PC-3 (cell line): ENCODE measurements at regions not wholly inside any gene's neighbourhood (a gene's known extent, or its start where the extent isn't known, plus 50 kb on each side); places are given as distances from the start of the nearest gene placed in this dataset.

Source experiments
- ATAC-seq: fragments of 200-7000 bp; cut with Tn5 transposase; 2 replicates; pipeline ENCODE4 v1.9.1; 2020; ENCODE audit warnings: mild to moderate bottlenecking, moderate library complexity
- BruUV-seq: library from RNA; stranded (reverse); fragments of 400-500 nt; replicated peaks from 2 replicates; lab custom pipeline; 2021; lab: Mats Ljungman, UMichigan
- CTCF ChIA-PET: fragments of 300-600 bp; sonication (Branson Sonifier 250); formaldehyde crosslinking; loops from one replicate; lab custom pipeline; 2022; ENCODE audit warnings: antibody characterized with exemption; lab: Charles Lee
- POLR2A ChIA-PET: fragments of 300-600 bp; sonication (Branson Sonifier 250); formaldehyde crosslinking; loops from one replicate; lab custom pipeline; 2022; ENCODE audit warnings: antibody characterized with exemption; ENCODE audit not compliant: unreplicated experiment; lab: Charles Lee
- DNase-seq: peaks from one replicate; pipeline ENCODE4 v3.0.0-alpha.2; 2015
- H2AFZ ChIP-seq: fragments of 300-600 bp; sonication (generic); 2 replicates; pipeline ENCODE4 v1.6.0; 2016; ENCODE audit warnings: antibody characterized with exemption, low read length
- H3F3A ChIP-seq: fragments of 300-600 bp; sonication (generic); one replicate; pipeline ENCODE4 v1.6.0; 2017; ENCODE audit warnings: antibody characterized with exemption, low read length, control low read depth, mild to moderate bottlenecking; ENCODE audit not compliant: unreplicated experiment
- H3K27ac ChIP-seq: fragments of 300-600 bp; sonication (generic); 2 replicates; pipeline ENCODE4 v1.5.1; 2016; ENCODE audit warnings: mild to moderate bottlenecking, low read length
- H3K27me3 ChIP-seq: fragments of 300-600 bp; sonication (generic); 2 replicates; pipeline ENCODE4 v1.6.1; 2016; ENCODE audit warnings: low read length, mixed read lengths
- H3K36me3 ChIP-seq: fragments of 300-600 bp; sonication (generic); 2 replicates; pipeline ENCODE4 v1.6.1; 2016; ENCODE audit warnings: low read depth, mixed run types, low read length, mixed read lengths
- H3K4me1 ChIP-seq: fragments of 300-600 bp; sonication (generic); 2 replicates; pipeline ENCODE4 v1.5.1; 2016; ENCODE audit warnings: low read length; ENCODE audit not compliant: insufficient read depth
- H3K4me2 ChIP-seq: fragments of 300-600 bp; sonication (generic); 2 replicates; pipeline ENCODE4 v1.6.0; 2016; ENCODE audit warnings: low read length
- H3K4me3 ChIP-seq: fragments of 300-600 bp; sonication (generic); 2 replicates; pipeline ENCODE4 v1.5.1; 2016; ENCODE audit warnings: mild to moderate bottlenecking, low read length, mixed read lengths
- H3K79me2 ChIP-seq: fragments of 300-600 bp; sonication (generic); 2 replicates; pipeline ENCODE4 v1.6.1; 2017; ENCODE audit warnings: low read length, mixed read lengths
- H3K9ac ChIP-seq: fragments of 300-600 bp; sonication (generic); 2 replicates; pipeline ENCODE4 v1.6.0; 2016; ENCODE audit warnings: mild to moderate bottlenecking, low read length
- H3K9me2 ChIP-seq: fragments of 300-600 bp; sonication (generic); replicated peaks from 2 replicates; pipeline ENCODE4 v1.6.1; 2016; ENCODE audit warnings: mixed run types, low read length, mixed read lengths
- H3K9me3 ChIP-seq: fragments of 300-600 bp; sonication (generic); 2 replicates; pipeline ENCODE4 v1.6.1; 2016; ENCODE audit warnings: low read length, mixed read lengths
- H4K20me1 ChIP-seq: fragments of 300-600 bp; sonication (generic); 2 replicates; pipeline ENCODE4 v1.6.1; 2016; ENCODE audit warnings: low read length, mixed read lengths
- EZH2 ChIP-seq: fragments of 300-600 bp; sonication (generic); IDR thresholded peaks from one replicate; pipeline ENCODE4 v1.6.1; 2017; ENCODE audit warnings: antibody characterized with exemption, mild to moderate bottlenecking, low read length; ENCODE audit not compliant: unreplicated experiment
- EZH2phosphoT487 ChIP-seq: fragments of 300-600 bp; sonication (generic); IDR thresholded peaks from 2 replicates; pipeline ENCODE4 v1.6.1; 2018; ENCODE audit warnings: mild to moderate bottlenecking, antibody characterized with exemption, low read length, borderline replicate concordance
- intact Hi-C: fragments of 100-400 bp; cut with micrococcal nuclease; formaldehyde crosslinking; loops from 2 replicates; pipeline ENCODE4 v1.9.0; 2023
- TF ChIP-seq, protein P1 (sequence below): fragments of 300-600 bp; sonication (generic); conservative IDR thresholded peaks from 2 replicates; pipeline ENCODE4 v1.5.1; 2017; ENCODE audit warnings: antibody characterized with exemption, low read depth, mild to moderate bottlenecking, low read length

- H3K36me3 ChIP-seq, result no peaks in the 10 kb centered on the region
- BruUV-seq, result no TSS peak
- POLR2A ChIA-PET, result no interaction called here
These were observed 316.7 kb downstream of the FGFR2 start for GRCh38 chr10:121281576-121281975.

DNA sequence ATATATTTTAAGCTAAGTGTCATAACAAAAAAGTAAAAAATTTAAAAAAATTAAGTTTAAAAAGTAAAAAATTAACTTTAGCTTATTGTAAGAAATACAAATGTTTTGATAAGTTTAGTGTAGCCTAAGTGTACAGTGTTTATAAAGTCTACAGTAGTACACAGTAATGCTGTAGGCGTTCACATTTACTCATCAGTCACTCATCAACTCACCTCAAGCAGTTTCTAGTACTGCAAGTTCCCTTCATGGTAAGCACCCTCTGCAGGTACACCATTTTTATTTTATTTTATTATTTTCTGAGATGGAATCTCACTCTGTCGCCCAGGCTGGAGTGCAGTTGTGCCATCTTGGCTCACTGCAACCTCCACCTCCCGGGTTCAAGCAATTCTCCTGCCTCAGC is 316.0 kb downstream of the FGFR2 start:
- Histone ChIP-seq H2AFZ (no peak overlapping the region), H3K4me1 (no peaks in the 10 kb centered on the region), H3F3A (no peaks in the 10 kb centered on the region), H3K4me2 (no peak overlapping the region), H3K79me2 (no peaks in the 10 kb centered on the region), H4K20me1 (no peaks in the 10 kb centered on the region), H3K27me3 (peaks cover 3% of the 10 kb centered on the region; the same call in 1 of the 2 replicates), H3K27ac (no peak overlapping the region), H3K9ac (no peak overlapping the region), H3K9me2 (no peaks in the 10 kb centered on the region), H3K9me3 (no peaks in the 10 kb centered on the region), H3K36me3 (no peaks in the 10 kb centered on the region), H3K4me3 (no peak overlapping the region)
- no TSS peak for BruUV-seq
- ChIA-PET CTCF (no interaction called here), POLR2A (no interaction called here)
- no peak for ATAC-seq
- intact Hi-C loops, result no loop called here
- no peak for TF ChIP-seq EZH2phosphoT487
- no peak for TF ChIP-seq EZH2
- TF ChIP-seq, protein P1, sequence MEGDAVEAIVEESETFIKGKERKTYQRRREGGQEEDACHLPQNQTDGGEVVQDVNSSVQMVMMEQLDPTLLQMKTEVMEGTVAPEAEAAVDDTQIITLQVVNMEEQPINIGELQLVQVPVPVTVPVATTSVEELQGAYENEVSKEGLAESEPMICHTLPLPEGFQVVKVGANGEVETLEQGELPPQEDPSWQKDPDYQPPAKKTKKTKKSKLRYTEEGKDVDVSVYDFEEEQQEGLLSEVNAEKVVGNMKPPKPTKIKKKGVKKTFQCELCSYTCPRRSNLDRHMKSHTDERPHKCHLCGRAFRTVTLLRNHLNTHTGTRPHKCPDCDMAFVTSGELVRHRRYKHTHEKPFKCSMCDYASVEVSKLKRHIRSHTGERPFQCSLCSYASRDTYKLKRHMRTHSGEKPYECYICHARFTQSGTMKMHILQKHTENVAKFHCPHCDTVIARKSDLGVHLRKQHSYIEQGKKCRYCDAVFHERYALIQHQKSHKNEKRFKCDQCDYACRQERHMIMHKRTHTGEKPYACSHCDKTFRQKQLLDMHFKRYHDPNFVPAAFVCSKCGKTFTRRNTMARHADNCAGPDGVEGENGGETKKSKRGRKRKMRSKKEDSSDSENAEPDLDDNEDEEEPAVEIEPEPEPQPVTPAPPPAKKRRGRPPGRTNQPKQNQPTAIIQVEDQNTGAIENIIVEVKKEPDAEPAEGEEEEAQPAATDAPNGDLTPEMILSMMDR, result no peak
- no peak for DNase-seq

More at GRCh38 chr10:121281576-121281975, 316.7 kb downstream of the FGFR2 start:
- CTCF ChIA-PET, result no interaction called here
- Histone ChIP-seq H3K9me2 (no peaks in the 10 kb centered on the region), H3K4me1 (no peaks in the 10 kb centered on the region), H3F3A (no peaks in the 10 kb centered on the region), H3K9ac (no peak overlapping the region), H3K27me3 (peaks cover 10% of the 10 kb centered on the region), H3K4me3 (no peak overlapping the region), H3K4me2 (no peak overlapping the region), H3K9me3 (no peaks in the 10 kb centered on the region), H3K79me2 (no peaks in the 10 kb centered on the region), H3K27ac (no peak overlapping the region), H4K20me1 (no peaks in the 10 kb centered on the region), H2AFZ (no peak overlapping the region)
- intact Hi-C loops, result no loop called here
- DNase-seq (no peak), ATAC-seq (no peak)
- TF ChIP-seq EZH2, result no peak
- TF ChIP-seq EZH2phosphoT487, result no peak
- TF ChIP-seq, protein P1, result no peak

DNA sequence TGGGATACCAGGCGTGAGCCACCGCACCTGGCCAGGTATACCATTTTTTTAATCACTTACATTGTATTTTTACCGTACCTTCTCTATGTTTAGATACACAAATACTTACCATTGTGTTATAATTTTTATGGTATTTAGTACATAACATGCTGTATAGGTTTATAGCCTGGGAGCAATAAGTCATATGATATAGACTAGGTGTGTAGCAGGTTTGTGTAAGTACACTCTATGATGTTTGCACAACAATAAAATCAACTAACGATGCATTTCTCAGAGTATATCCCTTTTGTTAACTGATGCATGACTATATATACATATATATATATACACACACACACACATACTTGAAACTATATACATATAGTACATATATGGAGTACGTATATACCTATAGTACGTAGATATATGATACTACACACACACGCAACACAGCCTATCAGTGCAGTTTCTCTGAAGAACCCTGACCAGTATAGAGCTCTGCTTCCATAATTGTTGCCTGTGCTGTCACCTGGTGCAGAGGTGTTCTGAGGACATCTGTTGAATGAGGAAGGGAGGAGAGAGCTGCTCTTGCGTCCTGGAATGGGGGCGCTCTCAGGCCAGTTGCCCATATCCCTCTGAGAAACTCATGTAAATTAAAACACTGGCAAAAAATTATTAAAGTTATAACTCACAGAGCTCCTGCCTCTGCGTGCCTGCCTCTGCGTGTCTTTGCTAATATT is 315.3 kb downstream of the FGFR2 start:
- no peak overlapping the region for H2AFZ ChIP-seq
- H3K9me3 ChIP-seq, result no peaks in the 10 kb centered on the region
- no peak for DNase-seq
- H3K27me3 ChIP-seq, result no peaks in the 10 kb centered on the region
- no peaks in the 10 kb centered on the region for H3K9me2 ChIP-seq
- no peak overlapping the region for H3K4me3 ChIP-seq
- no peak overlapping the region for H3K27ac ChIP-seq
- intact Hi-C loops, result no loop called here
- TF ChIP-seq, protein P1, result no peak
- TF ChIP-seq EZH2phosphoT487, result no peak
- no peak for TF ChIP-seq EZH2
- no peak overlapping the region for H3K9ac ChIP-seq
- no TSS peak for BruUV-seq
- H3K36me3 ChIP-seq, result no peaks in the 10 kb centered on the region
- H3K79me2 ChIP-seq, result no peaks in the 10 kb centered on the region
- ChIA-PET POLR2A (no interaction called here), CTCF (no interaction called here)
- no peaks in the 10 kb centered on the region for H3F3A ChIP-seq
- no peaks in the 10 kb centered on the region for H4K20me1 ChIP-seq
- H3K4me1 ChIP-seq, result no peaks in the 10 kb centered on the region
- no peak overlapping the region for H3K4me2 ChIP-seq
- ATAC-seq, result no peak
